ENCODE measurements at regions not wholly inside any gene's neighbourhood (a gene's known extent, or its start where the extent isn't known, plus 50 kb on each side); places are given as distances from the start of the nearest gene placed in this dataset.

DNA sequence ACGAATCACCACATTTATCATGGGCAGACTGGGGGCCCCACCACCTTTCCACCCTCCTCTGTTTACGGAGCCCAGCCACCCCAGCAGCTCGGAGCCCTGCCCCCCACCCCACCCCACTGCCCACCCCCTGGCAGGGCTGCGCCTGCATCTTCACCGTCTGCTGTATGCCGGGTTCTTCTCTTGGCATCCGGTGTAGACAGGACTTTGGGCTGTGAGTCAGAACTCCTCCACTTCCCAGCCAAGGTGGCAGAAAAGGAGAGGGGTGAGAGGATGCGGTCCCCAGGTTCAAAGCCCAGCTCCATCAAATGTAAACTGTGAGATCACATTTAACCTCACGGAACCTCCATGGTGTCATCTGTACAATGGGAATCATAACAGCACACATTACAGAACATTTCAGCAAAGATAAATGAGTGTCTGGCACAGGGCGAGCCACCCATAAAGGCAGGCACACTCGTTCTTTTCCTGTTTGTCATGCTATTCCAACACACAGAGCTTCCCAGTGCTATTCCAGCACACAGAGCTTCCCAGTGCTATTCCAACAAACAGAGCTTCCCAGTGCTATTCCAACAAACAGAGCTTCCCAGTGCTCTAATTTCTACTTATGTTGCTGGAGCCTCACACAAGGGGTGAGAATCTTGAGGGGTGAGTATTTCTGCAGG is 292.7 kb upstream of the RTL1 start:
- TF ChIP-seq, protein P1, sequence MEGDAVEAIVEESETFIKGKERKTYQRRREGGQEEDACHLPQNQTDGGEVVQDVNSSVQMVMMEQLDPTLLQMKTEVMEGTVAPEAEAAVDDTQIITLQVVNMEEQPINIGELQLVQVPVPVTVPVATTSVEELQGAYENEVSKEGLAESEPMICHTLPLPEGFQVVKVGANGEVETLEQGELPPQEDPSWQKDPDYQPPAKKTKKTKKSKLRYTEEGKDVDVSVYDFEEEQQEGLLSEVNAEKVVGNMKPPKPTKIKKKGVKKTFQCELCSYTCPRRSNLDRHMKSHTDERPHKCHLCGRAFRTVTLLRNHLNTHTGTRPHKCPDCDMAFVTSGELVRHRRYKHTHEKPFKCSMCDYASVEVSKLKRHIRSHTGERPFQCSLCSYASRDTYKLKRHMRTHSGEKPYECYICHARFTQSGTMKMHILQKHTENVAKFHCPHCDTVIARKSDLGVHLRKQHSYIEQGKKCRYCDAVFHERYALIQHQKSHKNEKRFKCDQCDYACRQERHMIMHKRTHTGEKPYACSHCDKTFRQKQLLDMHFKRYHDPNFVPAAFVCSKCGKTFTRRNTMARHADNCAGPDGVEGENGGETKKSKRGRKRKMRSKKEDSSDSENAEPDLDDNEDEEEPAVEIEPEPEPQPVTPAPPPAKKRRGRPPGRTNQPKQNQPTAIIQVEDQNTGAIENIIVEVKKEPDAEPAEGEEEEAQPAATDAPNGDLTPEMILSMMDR (IDR thresholded peaks at IDR 0.05; ENCODE audit: extremely low read depth in 1 of 2, insufficient read depth in 1 of 2, low read depth in 1 of 2, low read length in 2 of 2) = no peak
- TF ChIP-seq POLR2A (IDR thresholded peaks at IDR 0.05; ENCODE audit: low read depth, low read length) (no peak), JUN (IDR thresholded peaks at IDR 0.05; ENCODE audit: borderline replicate concordance, insufficient read depth, insufficient read length, low read depth) (no peak), POLR2AphosphoS5 (IDR thresholded peaks at IDR 0.05; ENCODE audit: insufficient read depth, low read depth, low read length) (no peak), FOS (IDR thresholded peaks at IDR 0.05; ENCODE audit: borderline replicate concordance, insufficient read depth, low read length) (no peak), GATA2 (IDR thresholded peaks at IDR 0.05; ENCODE audit: insufficient read depth, insufficient read length, low read depth, low read length) (no peak)
- TF ChIP-seq, protein P2, sequence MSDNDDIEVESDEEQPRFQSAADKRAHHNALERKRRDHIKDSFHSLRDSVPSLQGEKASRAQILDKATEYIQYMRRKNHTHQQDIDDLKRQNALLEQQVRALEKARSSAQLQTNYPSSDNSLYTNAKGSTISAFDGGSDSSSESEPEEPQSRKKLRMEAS (IDR thresholded peaks at IDR 0.05; ENCODE audit: insufficient read depth, insufficient read length) = no peak

All from endothelial cell of umbilical vein (primary cell).